Pancreas (tissue), 10 donors: ENCODE measurements at regions not wholly inside any gene's neighbourhood (a gene's known extent, or its start where the extent isn't known, plus 50 kb on each side); places are given as distances from the start of the nearest gene placed in this dataset.
A peak's percentile ranks its signal among the peaks of the same experiment; 100 is the strongest.
"Not testable (repeated sequence)": the region's sequence is repeated elsewhere in the genome, so short reads cannot be mapped to it uniquely, and the experiment has no call there.

Experiments used
- ATAC-seq, 4 donors: fragments of 200-7000 bp; cut with Tn5 transposase; one replicate each; pipeline versions ENCODE4 v1.8.0 to v1.9.1; 2020; ENCODE audit warnings: mild to moderate bottlenecking in 4 of 4, moderate library complexity in 4 of 4
- DNase-seq, 6 donors: peaks; one replicate each; pipeline ENCODE4 v3.0.0-alpha.2; 2020
- FAIRE-seq: peaks from 2 replicates; lab custom pipeline; 2012; peaks lifted over from hg19 to GRCh38; lab: Jason Lieb, UNC
- H3K27ac ChIP-seq, 4 donors: fragments of 200-600 bp; sonication (generic); 1 replicate in 3 of 4; 2 replicates in 1 of 4; pipeline versions ENCODE4 v1.5.0 to v1.8.0; 2020
- H3K27me3 ChIP-seq, 4 donors: fragments of 200-600 bp; one replicate each; pipeline ENCODE4 v1.8.0; 2021
- H3K36me3 ChIP-seq, 3 donors: fragments of 200-600 bp; sonication (generic) in 1 of 3; one replicate each; pipeline versions ENCODE4 v1.5.0 to v1.8.0; 2020 to 2021
- H3K4me1 ChIP-seq, 3 donors: fragments of 200-600 bp; one replicate each; pipeline ENCODE4 v1.8.0; 2021
- H3K4me3 ChIP-seq, 4 donors: fragments of 200-600 bp; sonication (generic) in 2 of 4; one replicate each; pipeline versions ENCODE4 v1.5.0 to v1.8.0; 2020 to 2021
- H3K9me3 ChIP-seq, 4 donors: fragments of 200-600 bp; one replicate each; pipeline ENCODE4 v1.8.0; 2021
- CTCF ChIP-seq, 4 donors: fragments of 200-600 bp; sonication (generic) in 3 of 4; IDR thresholded peaks; one replicate each; pipeline versions ENCODE4 v1.5.0 to v1.8.0; 2021; ENCODE audit warnings: antibody characterized with exemption in 4 of 4
- WGBS, 2 donors: extraction: QIAGEN DNeasy Blood & Tissue Kit; methylation state at CpG; one replicate each; pipeline ENCODE4 v1.1.7; 2013; 5-methylcytosine and 5-hydroxymethylcytosine counted together
- intact Hi-C, 3 donors: fragments of 100-400 bp; cut with DNase I; formaldehyde crosslinking; loops; one replicate each; pipeline versions ENCODE4 v1.11.1 to v1.14.2; 2022
- donor health status: healthy with polysubstance abuse.
- donor health status: DM: no; HTN: no; CAD: no; lungs with moderate emphysema.
- donor health status: DM: no; HTN: no; CAD: no.
- donor health status: control.
- donor health status: control.
- donor health status: Bipolar disorder and iron deficiency.
- donor health status: DM: yes; HTN: yes; CAD: no.
- donor health status: DM: no; HTN: no; CAD: no.
- donor health status: DM: no; HTN: no; CAD: no.
- donor health status: DM: yes; HTN: yes; CAD: no.

DNA sequence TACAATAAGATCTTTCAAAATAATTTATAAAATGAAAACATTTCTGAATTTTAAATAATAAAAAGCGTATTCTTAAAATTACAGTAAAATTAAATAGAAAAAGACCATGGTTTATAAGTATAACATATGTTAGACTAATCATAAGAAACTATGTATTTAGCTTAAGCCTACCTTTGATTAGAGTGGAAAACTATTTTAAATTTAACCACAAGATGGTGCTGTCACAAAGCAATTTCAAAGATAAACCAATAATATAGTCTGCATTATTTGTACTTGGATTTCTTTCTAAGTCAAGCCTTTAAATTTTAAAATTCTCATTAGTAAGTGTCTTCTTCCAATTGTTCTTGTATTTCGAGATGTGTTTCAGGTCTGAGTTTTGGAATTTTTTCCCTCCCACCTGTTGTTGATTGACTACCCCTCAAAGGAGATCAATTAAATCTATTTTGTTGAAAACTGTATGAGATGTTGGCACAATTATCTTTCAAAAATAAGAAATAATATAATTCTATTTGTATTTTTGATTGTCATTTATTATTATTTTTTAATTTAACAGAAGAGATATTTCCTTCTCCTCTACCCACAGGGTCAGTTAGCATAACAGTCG lies 459.8 kb downstream of the KCNT2 start:
- Histone ChIP-seq H3K36me3 (no peaks in the 10 kb centered on the region), H3K9me3 (no peaks in the 10 kb centered on the region), H3K4me3 (no peak overlapping the region), H3K27me3 (no peaks in the 10 kb centered on the region), H3K4me1 (peaks cover 0 to 5% (median 5%) of the 10 kb centered on the region in 3 donors), H3K27ac (no peak overlapping the region)
- ATAC-seq (peak in 2 of 4 donors; percentile 48 to 56), FAIRE-seq (peak; percentile 95), DNase-seq (no peak)
- peak; percentile 26 to 49 (median 42) for TF ChIP-seq CTCF (IDR thresholded peaks at IDR 0.05)
- intact Hi-C loops: loop anchor here in 1 of 3 donors (5.0 kb wide), 1 partner anchor 519 kb away; no protein-coding TSS in a partner anchor
- 37 to 38% methylated on average over 3 of the region's 3 CpGs for WGBS, 2 donors

- 87 to 94% methylated on average over 2 of the region's 2 CpGs for WGBS, 2 donors
- Histone ChIP-seq H3K36me3 (no peaks in the 10 kb centered on the region), H3K27ac (no peak overlapping the region), H3K4me3 (no peak overlapping the region), H3K4me1 (peaks cover 0 to 5% (median 5%) of the 10 kb centered on the region in 3 donors), H3K27me3 (no peaks in the 10 kb centered on the region), H3K9me3 (no peaks in the 10 kb centered on the region)
- FAIRE-seq (no peak), DNase-seq (no peak), ATAC-seq (no peak)
- TF ChIP-seq CTCF (IDR thresholded peaks at IDR 0.05): no peak
- intact Hi-C loops: loop anchor here in 1 of 3 donors (5.0 kb wide), 1 partner anchor 520 kb away; no protein-coding TSS in a partner anchor
These were observed 460.7 kb downstream of the KCNT2 start for GRCh38 chr1:196147530-196147929.

DNA sequence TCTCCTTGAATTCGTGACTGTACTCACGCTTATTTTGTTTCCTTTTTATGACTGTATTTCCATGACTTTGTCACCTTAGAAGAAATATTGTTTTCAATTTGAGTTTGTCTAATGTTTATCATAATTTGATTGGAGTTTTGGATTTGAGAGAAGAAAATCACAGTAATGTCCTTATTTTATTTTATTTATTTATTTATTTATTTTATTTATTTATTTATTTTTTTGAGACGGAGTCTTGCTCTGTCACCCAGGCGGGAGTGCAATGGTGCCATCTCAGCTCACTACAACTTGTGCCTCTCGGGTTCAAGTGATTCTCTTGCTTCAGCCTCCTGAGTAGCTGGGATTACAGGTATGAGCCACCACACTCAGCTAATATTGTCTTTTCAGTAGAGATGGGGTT lies 463.1 kb downstream of the KCNT2 start:
- H3K9me3 ChIP-seq, DNase-seq, H3K27ac ChIP-seq, H3K27me3 ChIP-seq, H3K4me1 ChIP-seq, ATAC-seq, H3K4me3 ChIP-seq, FAIRE-seq, H3K36me3 ChIP-seq: not testable (repeated sequence)
- intact Hi-C loops: loop anchor here in 1 of 3 donors (5.0 kb wide), 1 partner anchor 522 kb away; no protein-coding TSS in a partner anchor
- 80 to 87% methylated on average over 5 of the region's 5 CpGs for WGBS, 2 donors

- intact Hi-C loops: no loop called here
- FAIRE-seq: no peak
- no peak for DNase-seq
- ATAC-seq: no peak
- H3K4me3 ChIP-seq: no peak overlapping the region
- no peaks in the 10 kb centered on the region for H3K27me3 ChIP-seq
- 69 to 81% methylated on average over 1 of the region's 1 CpG for WGBS, 2 donors
- H3K4me1 ChIP-seq: no peaks in the 10 kb centered on the region
- no peaks in the 10 kb centered on the region for H3K9me3 ChIP-seq
- no peak for TF ChIP-seq CTCF (IDR thresholded peaks at IDR 0.05)
- H3K27ac ChIP-seq: no peak overlapping the region
- H3K36me3 ChIP-seq: no peaks in the 10 kb centered on the region
These were observed 463.7 kb downstream of the KCNT2 start for GRCh38 chr1:196144588-196144987.

DNA sequence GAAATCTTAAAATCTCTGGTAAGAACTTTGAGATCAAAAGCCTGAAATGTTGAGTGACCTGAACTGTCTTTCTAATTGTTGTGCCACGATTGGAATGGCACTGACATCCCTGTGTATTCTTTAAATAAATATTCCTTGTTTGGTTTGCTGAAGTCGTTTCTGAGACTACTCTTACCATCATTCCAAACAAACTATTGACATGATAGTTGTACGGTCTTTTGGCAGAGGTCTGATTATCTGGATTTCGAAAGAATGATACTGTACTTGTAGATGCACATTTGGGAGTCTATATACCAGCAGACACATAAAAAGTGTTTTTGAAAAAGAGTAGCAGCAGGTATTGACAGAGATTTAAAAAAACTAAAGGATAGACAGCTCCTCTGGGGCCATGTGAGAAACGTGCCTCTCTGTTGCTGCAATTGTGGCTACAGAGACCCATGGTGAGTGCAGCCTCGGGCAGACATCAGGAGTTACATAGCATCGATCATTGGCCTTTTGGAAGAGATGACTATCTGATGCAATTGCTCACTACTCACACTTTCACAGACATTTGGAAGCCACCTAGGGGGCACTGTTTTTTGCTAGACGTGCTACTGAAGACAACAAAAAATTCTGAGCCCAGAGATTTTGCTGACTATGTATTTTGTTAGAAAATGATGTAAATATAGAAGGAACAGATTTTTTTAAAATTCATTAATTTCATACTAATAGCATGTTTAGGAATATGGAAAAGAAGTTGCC lies 464.5 kb downstream of the KCNT2 start:
- DNase-seq (no peak), ATAC-seq (no peak), FAIRE-seq (no peak)
- H3K36me3 ChIP-seq: no peaks in the 10 kb centered on the region
- TF ChIP-seq CTCF (IDR thresholded peaks at IDR 0.05): no peak
- 28 to 37% methylated on average over 8 of the region's 8 CpGs for WGBS, 2 donors
- H3K4me3 ChIP-seq: no peak overlapping the region
- H3K9me3 ChIP-seq: no peaks in the 10 kb centered on the region
- H3K27me3 ChIP-seq: no peaks in the 10 kb centered on the region
- H3K27ac ChIP-seq: no peak overlapping the region
- no peaks in the 10 kb centered on the region for H3K4me1 ChIP-seq
- intact Hi-C loops: no loop called here
